Endodermal cell (in vitro differentiated cells): ENCODE measurements at regions not wholly inside any gene's neighbourhood (a gene's known extent, or its start where the extent isn't known, plus 50 kb on each side); places are given as distances from the start of the nearest gene placed in this dataset.

Source experiments
- DNase-seq: peaks from one replicate; pipeline ENCODE4 v3.0.0-alpha.2; 2017
- H3K27ac ChIP-seq: 2 replicates; pipeline ENCODE4 v1.5.1; 2013; ENCODE audit warnings: mild to moderate bottlenecking, low read depth, low read length, moderate library complexity
- H3K27me3 ChIP-seq: 2 replicates; pipeline ENCODE4 v1.6.1; 2013; ENCODE audit warnings: mild to moderate bottlenecking, low read length, moderate library complexity; ENCODE audit not compliant: insufficient read depth, control insufficient read depth, poor library complexity, severe bottlenecking
- H3K36me3 ChIP-seq: 2 replicates; pipeline ENCODE4 v1.7.0; 2013; ENCODE audit warnings: mild to moderate bottlenecking, low read length, moderate library complexity; ENCODE audit not compliant: control insufficient read depth, insufficient read depth
- H3K4me1 ChIP-seq: one replicate; pipeline ENCODE4 v1.7.0; 2013; ENCODE audit warnings: low read length; ENCODE audit not compliant: control insufficient read depth, insufficient read depth
- H3K4me3 ChIP-seq: 2 replicates; pipeline ENCODE4 v1.5.1; 2013; ENCODE audit warnings: mild to moderate bottlenecking, low read length, moderate library complexity
- H3K9ac ChIP-seq: 2 replicates; pipeline ENCODE4 v1.6.1; 2013; ENCODE audit warnings: mild to moderate bottlenecking, low read length, moderate library complexity; ENCODE audit not compliant: poor library complexity, severe bottlenecking; ENCODE audit errors: extremely low read depth
- H3K9me3 ChIP-seq: 2 replicates; pipeline ENCODE4 v1.6.1; 2013; ENCODE audit warnings: mild to moderate bottlenecking, low read length, moderate library complexity; ENCODE audit not compliant: control insufficient read depth
- H3K27ac Mint-ChIP-seq: 2 replicates; pipeline ENCODE4 v1.8.0; 2020; ENCODE audit warnings: mixed read lengths
- H3K27me3 Mint-ChIP-seq: 2 replicates; pipeline ENCODE4 v1.8.0; 2021; ENCODE audit warnings: mild to moderate bottlenecking, mixed read lengths; ENCODE audit not compliant: insufficient read depth
- H3K36me3 Mint-ChIP-seq: 2 replicates; pipeline ENCODE4 v1.8.0; 2020; ENCODE audit warnings: low read depth, mixed read lengths
- H3K4me1 Mint-ChIP-seq: 2 replicates; pipeline ENCODE4 v1.8.0; 2020; ENCODE audit warnings: mixed read lengths
- H3K4me3 Mint-ChIP-seq: 2 replicates; pipeline ENCODE4 v1.8.0; 2020; ENCODE audit warnings: mild to moderate bottlenecking, moderate library complexity, mixed read lengths
- H3K9me3 Mint-ChIP-seq: 2 replicates; pipeline ENCODE4 v1.8.0; 2020; ENCODE audit warnings: mild to moderate bottlenecking, mixed read lengths
- CTCF ChIP-seq: fragments of 200-600 bp; sonication (generic); conservative IDR thresholded peaks from 2 replicates; pipeline ENCODE4 v1.5.0; 2021; ENCODE audit warnings: antibody characterized with exemption, mild to moderate bottlenecking
- WGBS, 2 experiments: methylation state at CpG; one replicate each; pipeline versions ENCODE4 v1.1.5 to v1.1.7; 2013; ENCODE audit warnings: missing lambda C conversion rate in 2 of 2, mixed read lengths in 1 of 2; ENCODE audit not compliant: insufficient coverage in 1 of 2, insufficient read length in 1 of 2; 5-methylcytosine and 5-hydroxymethylcytosine counted together

- no peaks in the 10 kb centered on the region for H3K36me3 ChIP-seq
- Mint-ChIP-seq H3K27ac (no peak overlapping the region), H3K4me3 (no peak overlapping the region), H3K4me1 (peaks cover 7% of the 10 kb centered on the region), H3K9me3 (peaks cover 46% of the 10 kb centered on the region), H3K27me3 (no peaks in the 10 kb centered on the region), H3K36me3 (no peaks in the 10 kb centered on the region)
- TF ChIP-seq CTCF = no peak
- DNase-seq = no peak
- 82 to 91% methylated on average over 4 of the region's 4 CpGs for WGBS, 2 experiments
- no peak overlapping the region for H3K9ac ChIP-seq
- H3K4me1 ChIP-seq = no peaks in the 10 kb centered on the region
- H3K27me3 ChIP-seq = no peaks in the 10 kb centered on the region
- peaks cover 44% of the 10 kb centered on the region for H3K9me3 ChIP-seq
- H3K27ac ChIP-seq = no peak overlapping the region
- no peak overlapping the region for H3K4me3 ChIP-seq
Observed at GRCh38 chr6:126747728-126748540, 370.5 kb upstream of the RSPO3 start.

- Mint-ChIP-seq H3K36me3 (no peaks in the 10 kb centered on the region), H3K27ac (no peak overlapping the region), H3K4me1 (peaks cover 7% of the 10 kb centered on the region), H3K4me3 (no peak overlapping the region), H3K9me3 (peaks cover 42% of the 10 kb centered on the region), H3K27me3 (no peaks in the 10 kb centered on the region)
- no peak overlapping the region for H3K27ac ChIP-seq
- no peak for TF ChIP-seq CTCF
- no peak for DNase-seq
- H3K4me3 ChIP-seq = no peak overlapping the region
- WGBS, 2 experiments = 98% methylated on average over 1 of the region's 1 CpG; no CpG with 5 or more reads in 1 of the 2 experiments
- peaks cover 51% of the 10 kb centered on the region for H3K9me3 ChIP-seq
- H3K27me3 ChIP-seq = no peaks in the 10 kb centered on the region
- no peaks in the 10 kb centered on the region for H3K36me3 ChIP-seq
- no peak overlapping the region for H3K9ac ChIP-seq
- no peaks in the 10 kb centered on the region for H3K4me1 ChIP-seq
Observed at GRCh38 chr6:126753606-126754005, 364.9 kb upstream of the RSPO3 start.

GRCh38 chr6:126761854-126762253 lies 356.6 kb upstream of the RSPO3 start:
- 94 to 100% methylated on average over 1 to 3 of the region's 3 CpGs for WGBS, 2 experiments
- no peak for TF ChIP-seq CTCF
- no peak overlapping the region for H3K4me3 ChIP-seq
- no peaks in the 10 kb centered on the region for H3K4me1 Mint-ChIP-seq
- H3K27ac Mint-ChIP-seq = no peak overlapping the region
- peaks cover 11% of the 10 kb centered on the region for H3K9me3 ChIP-seq
- peaks cover 3% of the 10 kb centered on the region for H3K27me3 Mint-ChIP-seq
- no peak overlapping the region for H3K9ac ChIP-seq
- peaks cover 5% of the 10 kb centered on the region for H3K9me3 Mint-ChIP-seq
- no peaks in the 10 kb centered on the region for H3K27me3 ChIP-seq
- no peaks in the 10 kb centered on the region for H3K36me3 Mint-ChIP-seq
- no peak overlapping the region for H3K4me3 Mint-ChIP-seq
- peak overlapping the region; percentile 62 for H3K27ac ChIP-seq
- no peaks in the 10 kb centered on the region for H3K36me3 ChIP-seq
- no peaks in the 10 kb centered on the region for H3K4me1 ChIP-seq
- no peak for DNase-seq
